Cardiac fibroblast (primary cell): ENCODE measurements at regions not wholly inside any gene's neighbourhood (a gene's known extent, or its start where the extent isn't known, plus 50 kb on each side); places are given as distances from the start of the nearest gene placed in this dataset.

Source experiments
- DNase-seq, 2 donors: peaks; one replicate each; pipeline versions ENCODE4 v3.0.0 to v3.0.0-alpha.2; 2010; ENCODE audit warnings: low read depth in 2 of 2
- H3K4me3 ChIP-seq, 2 donors: replicated peaks in 1 of 2; 1 replicate in 1 of 2; 2 replicates in 1 of 2; pipeline ENCODE4 v1.5.1; 2011; ENCODE audit warnings: low read depth in 2 of 2, low read length in 2 of 2, mild to moderate bottlenecking in 2 of 2, moderate library complexity in 1 of 2
- TF ChIP-seq, protein P1 (sequence below): IDR thresholded peaks from one replicate; pipeline ENCODE4 v1.5.1; 2011; ENCODE audit warnings: low read depth, mild to moderate bottlenecking, low read length, inconsistent platforms

DNA sequence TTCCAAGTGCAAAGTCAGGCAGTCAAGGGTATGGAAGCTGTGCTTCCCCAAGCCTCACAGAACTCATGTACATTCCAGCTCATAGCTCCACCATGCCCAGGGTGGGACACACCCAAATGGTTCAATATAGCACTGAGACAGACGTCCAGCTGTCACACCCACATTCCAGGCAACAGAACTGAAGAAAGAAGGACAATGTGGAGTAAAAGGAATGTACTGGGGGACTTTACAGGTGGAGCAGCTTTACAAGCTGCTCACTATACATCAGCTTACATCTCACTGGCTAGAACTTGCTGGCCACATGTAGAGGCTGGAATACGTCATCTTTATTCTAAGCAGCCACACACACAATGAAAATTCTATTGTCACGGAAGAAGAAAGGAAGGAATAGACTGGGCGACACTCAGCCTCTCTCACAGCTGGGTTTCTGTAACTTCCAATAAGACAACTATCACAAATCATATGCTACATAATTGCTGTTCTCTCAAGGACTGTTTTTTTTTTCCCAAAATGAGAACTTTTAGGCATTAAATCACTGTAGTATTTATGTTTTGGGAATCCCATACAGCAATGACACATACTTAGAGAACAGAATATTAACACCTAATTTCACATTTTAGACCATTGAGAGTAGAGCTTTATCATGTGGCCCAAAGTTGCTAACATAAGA is 86.1 kb downstream of the KLF12 start:
- TF ChIP-seq, protein P1, sequence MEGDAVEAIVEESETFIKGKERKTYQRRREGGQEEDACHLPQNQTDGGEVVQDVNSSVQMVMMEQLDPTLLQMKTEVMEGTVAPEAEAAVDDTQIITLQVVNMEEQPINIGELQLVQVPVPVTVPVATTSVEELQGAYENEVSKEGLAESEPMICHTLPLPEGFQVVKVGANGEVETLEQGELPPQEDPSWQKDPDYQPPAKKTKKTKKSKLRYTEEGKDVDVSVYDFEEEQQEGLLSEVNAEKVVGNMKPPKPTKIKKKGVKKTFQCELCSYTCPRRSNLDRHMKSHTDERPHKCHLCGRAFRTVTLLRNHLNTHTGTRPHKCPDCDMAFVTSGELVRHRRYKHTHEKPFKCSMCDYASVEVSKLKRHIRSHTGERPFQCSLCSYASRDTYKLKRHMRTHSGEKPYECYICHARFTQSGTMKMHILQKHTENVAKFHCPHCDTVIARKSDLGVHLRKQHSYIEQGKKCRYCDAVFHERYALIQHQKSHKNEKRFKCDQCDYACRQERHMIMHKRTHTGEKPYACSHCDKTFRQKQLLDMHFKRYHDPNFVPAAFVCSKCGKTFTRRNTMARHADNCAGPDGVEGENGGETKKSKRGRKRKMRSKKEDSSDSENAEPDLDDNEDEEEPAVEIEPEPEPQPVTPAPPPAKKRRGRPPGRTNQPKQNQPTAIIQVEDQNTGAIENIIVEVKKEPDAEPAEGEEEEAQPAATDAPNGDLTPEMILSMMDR, result no peak
- H3K4me3 ChIP-seq, result no peak overlapping the region
- peak in 1 of 2 donors; percentile 22 for DNase-seq

DNA sequence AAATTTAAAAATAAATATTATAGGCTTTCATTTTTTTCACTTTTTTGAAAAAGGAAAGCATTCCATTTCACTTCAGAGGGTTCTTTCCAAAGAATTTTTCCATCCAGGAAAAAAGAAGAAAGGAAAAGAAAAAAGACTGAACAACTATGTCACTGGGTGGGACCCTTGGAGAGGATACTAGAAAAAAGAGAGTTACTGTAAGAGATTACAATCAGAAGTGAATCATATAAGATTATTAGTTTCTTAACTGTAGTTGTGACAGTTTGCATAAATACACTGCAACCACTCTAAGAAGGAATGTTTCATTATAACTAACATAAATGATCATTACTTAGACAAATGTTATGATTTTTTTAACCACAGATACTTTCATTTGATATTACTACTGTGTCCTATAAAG is 87.8 kb downstream of the KLF12 start:
- no peak for DNase-seq
- no peak overlapping the region for H3K4me3 ChIP-seq
- TF ChIP-seq, protein P1, result no peak

DNA sequence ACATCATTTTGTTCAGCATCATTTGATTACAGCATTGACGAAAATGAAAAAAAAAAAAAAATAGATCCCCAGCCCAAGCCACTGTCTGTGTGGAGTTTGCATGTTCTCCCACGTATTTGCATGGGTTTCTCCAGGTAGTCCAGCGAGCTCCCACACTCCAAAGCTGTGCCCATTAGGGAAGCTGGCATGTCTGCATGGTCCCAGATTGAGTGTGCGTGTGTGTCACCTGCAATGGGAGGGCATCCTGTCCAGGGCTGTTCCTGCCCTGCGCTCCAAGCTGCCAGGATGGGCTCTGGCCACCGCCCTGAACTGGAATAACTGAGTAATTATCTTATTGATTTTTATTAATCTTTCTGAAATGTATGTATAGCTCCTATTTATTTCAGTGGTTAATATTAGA is 88.6 kb downstream of the KLF12 start:
- no peak for DNase-seq
- TF ChIP-seq, protein P1, result no peak
- no peak overlapping the region for H3K4me3 ChIP-seq

DNA sequence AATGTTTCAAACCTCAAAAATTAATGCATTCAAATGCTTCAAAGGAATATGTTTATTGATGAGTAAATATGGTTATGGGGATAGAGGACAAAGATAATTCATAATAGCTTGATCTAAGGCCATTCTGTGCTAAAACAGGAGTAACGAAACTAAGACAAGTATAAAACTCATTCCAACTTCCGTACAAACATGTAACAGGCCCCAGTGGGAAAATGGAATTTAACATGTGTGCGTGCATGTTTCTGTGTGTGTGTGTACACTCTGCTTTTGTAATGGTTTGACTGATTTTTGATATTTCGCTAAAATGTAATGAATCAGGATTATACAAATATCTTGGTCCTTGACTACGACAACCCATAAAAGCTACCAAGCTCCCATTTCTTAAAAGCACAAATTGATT is 91.0 kb downstream of the KLF12 start:
- DNase-seq, result no peak
- no peak overlapping the region for H3K4me3 ChIP-seq
- TF ChIP-seq, protein P1, result no peak

DNA sequence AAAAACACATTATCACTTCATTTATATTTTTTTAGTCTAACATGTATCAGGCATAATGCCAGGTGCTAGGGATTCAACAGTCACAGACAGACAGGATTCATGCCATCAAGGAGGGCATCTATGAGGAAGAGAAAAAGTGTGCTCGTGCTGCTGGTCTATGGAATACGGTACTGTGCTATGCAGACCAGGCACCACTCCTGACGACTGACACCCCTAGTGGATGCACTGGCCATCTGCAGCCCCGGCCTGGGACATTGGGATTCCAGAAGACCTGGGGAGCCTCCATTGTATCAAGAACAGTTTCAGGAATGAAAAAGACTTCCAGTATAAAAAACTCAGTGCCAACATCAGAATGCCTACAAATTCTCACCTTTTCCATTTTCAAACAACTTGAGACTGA is 94.0 kb downstream of the KLF12 start:
- TF ChIP-seq, protein P1, result peak; percentile 62
- H3K4me3 ChIP-seq, result no peak overlapping the region
- peak; percentile 32 to 34 for DNase-seq

DNA sequence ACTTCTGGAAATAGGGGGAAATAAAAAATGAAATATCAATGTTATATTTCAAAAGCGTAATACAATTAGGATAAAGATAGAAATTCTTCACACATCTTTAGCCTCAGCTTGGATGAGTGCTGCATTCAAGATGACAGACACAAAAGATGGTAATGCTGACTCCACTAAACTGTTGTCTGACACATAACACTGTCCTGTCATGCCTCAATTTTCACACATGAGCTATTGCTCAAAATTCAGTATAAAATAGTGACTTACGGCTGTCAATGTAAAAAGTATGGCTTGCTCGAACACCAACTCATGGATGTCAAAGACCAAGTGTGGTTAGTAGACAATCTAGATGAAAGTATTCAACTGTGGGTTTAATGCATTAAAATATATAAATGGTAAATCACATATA is 94.5 kb downstream of the KLF12 start:
- TF ChIP-seq, protein P1, result no peak
- H3K4me3 ChIP-seq, result no peak overlapping the region
- no peak for DNase-seq

DNA sequence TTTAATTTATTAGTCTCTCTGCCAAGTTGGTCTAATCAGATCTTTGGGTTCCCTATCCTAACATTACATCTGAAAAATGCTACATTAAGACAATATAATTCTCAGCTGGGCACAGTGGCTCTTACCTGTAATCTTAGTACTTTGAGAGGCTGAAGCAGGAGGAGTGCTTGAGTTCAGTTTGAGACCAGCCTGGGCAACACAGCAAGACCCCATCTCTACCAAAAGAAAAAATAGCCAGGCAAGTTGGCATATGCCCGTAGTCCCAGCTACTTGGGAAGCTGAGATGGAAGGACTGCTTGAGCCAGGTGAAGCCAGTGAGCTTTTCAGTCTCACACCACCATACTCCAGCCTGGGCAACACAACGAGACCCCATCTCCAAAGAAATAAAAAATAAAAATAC is 95.0 kb downstream of the KLF12 start:
- TF ChIP-seq, protein P1, result no peak
- no peak overlapping the region for H3K4me3 ChIP-seq
- DNase-seq, result no peak
